ENCODE measurements at regions not wholly inside any gene's neighbourhood (a gene's known extent, or its start where the extent isn't known, plus 50 kb on each side); places are given as distances from the start of the nearest gene placed in this dataset.

DNA sequence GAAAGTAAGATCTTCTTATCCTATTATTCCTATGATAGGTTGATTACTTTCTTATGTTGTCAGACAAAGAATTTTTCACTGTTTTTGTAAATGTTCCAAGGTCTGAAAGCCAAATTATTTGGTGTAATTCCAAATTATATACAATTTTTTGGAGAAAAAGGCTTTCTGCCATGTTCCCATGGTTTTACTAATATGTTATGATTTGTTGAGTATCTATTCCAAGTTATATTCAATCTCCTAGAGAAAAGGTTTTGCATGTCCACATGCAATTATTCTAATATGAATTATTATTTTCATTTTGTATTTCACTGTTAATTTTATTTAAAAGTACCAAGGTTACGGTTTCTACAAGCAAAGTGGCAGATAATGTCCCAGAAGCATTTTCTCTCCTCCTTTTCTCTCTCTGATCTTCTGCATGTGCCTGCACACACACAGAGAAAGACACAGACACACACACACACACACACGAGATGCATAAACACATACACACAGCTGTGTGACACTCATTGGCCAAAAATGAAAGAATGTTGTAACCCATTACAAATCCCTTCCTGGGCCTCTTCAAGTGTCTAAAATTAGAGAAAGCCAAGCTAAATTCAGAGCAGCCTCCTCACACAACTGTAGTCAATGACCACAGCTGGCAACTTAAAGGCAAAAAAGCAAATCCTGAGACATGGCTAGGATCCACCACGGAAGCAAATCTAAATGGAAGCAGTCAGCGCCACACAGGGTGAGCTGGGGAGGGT lies 621.0 kb downstream of the EFNB2 start:
- intact Hi-C loops (cut with micrococcal nuclease; ENCODE audit: unreplicated experiment): no loop called here
- Histone ChIP-seq H3K79me2 (ENCODE audit: insufficient read depth, low read depth, low read length) (no peaks in the 10 kb centered on the region), H3K36me3 (ENCODE audit: insufficient read depth, low read length) (no peaks in the 10 kb centered on the region), H3K27ac (ENCODE audit: low read depth, low read length, poor library complexity, severe bottlenecking) (no peak overlapping the region), H3K4me1 (ENCODE audit: insufficient read depth, low read length, poor library complexity, severe bottlenecking) (no peaks in the 10 kb centered on the region), H3K4me3 (ENCODE audit: low read depth, low read length, poor library complexity, severe bottlenecking) (no peak overlapping the region), H3K9me2 (ENCODE audit: insufficient read depth, low read length) (no peaks in the 10 kb centered on the region), H2AFZ (ENCODE audit: low read length) (no peak overlapping the region), H4K20me1 (ENCODE audit: insufficient read depth, low read length) (no peaks in the 10 kb centered on the region), H3K9me3 (ENCODE audit: low read length) (no peaks in the 10 kb centered on the region), H3K4me2 (ENCODE audit: low read length) (no peak overlapping the region)
- TF ChIP-seq, protein P1, sequence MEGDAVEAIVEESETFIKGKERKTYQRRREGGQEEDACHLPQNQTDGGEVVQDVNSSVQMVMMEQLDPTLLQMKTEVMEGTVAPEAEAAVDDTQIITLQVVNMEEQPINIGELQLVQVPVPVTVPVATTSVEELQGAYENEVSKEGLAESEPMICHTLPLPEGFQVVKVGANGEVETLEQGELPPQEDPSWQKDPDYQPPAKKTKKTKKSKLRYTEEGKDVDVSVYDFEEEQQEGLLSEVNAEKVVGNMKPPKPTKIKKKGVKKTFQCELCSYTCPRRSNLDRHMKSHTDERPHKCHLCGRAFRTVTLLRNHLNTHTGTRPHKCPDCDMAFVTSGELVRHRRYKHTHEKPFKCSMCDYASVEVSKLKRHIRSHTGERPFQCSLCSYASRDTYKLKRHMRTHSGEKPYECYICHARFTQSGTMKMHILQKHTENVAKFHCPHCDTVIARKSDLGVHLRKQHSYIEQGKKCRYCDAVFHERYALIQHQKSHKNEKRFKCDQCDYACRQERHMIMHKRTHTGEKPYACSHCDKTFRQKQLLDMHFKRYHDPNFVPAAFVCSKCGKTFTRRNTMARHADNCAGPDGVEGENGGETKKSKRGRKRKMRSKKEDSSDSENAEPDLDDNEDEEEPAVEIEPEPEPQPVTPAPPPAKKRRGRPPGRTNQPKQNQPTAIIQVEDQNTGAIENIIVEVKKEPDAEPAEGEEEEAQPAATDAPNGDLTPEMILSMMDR (conservative IDR thresholded peaks at IDR 0.05; ENCODE audit: low read length): no peak
- no peak for TF ChIP-seq EZH2phosphoT487 (IDR thresholded peaks at IDR 0.05; ENCODE audit: borderline replicate concordance, low read depth, low read length)
- no TSS peak for BruUV-seq (replicated peaks)
- ChIA-PET POLR2A (no interaction called here), CTCF (ENCODE audit: unreplicated experiment) (no interaction called here)
- DNase-seq (ENCODE audit: low spot score): no peak

DNA sequence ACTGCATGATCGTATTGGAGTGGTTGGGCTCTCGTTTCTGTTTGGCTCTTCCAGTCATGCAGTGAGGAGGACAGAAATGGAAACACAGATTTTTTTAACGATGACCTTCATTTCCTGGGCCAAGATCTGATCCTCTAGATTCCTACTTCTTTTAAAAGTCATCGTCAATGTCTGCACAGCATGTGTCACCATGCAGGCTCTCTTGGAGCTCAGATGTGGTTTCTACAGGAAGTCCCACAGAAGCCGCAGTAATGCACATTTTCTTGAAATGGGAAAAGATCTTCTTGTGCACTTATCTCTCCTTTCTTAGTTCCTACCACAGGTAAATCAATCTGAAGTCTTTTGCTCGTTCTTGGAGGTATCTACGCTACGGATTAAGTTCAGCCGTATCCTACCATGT lies 626.9 kb downstream of the EFNB2 start:
- Histone ChIP-seq H3K79me2 (ENCODE audit: insufficient read depth, low read depth, low read length) (no peaks in the 10 kb centered on the region), H4K20me1 (ENCODE audit: insufficient read depth, low read length) (no peaks in the 10 kb centered on the region), H3K27ac (ENCODE audit: low read depth, low read length, poor library complexity, severe bottlenecking) (no peak overlapping the region), H2AFZ (ENCODE audit: low read length) (no peak overlapping the region), H3K9me3 (ENCODE audit: low read length) (no peaks in the 10 kb centered on the region), H3K36me3 (ENCODE audit: insufficient read depth, low read length) (no peaks in the 10 kb centered on the region), H3K4me3 (ENCODE audit: low read depth, low read length, poor library complexity, severe bottlenecking) (no peak overlapping the region), H3K9me2 (ENCODE audit: insufficient read depth, low read length) (no peaks in the 10 kb centered on the region), H3K4me2 (ENCODE audit: low read length) (no peak overlapping the region), H3K4me1 (ENCODE audit: insufficient read depth, low read length, poor library complexity, severe bottlenecking) (no peaks in the 10 kb centered on the region)
- ChIA-PET POLR2A (no interaction called here), CTCF (ENCODE audit: unreplicated experiment) (no interaction called here)
- no peak for TF ChIP-seq EZH2phosphoT487 (IDR thresholded peaks at IDR 0.05; ENCODE audit: borderline replicate concordance, low read depth, low read length)
- TF ChIP-seq, protein P1 (conservative IDR thresholded peaks at IDR 0.05; ENCODE audit: low read length): no peak
- no peak for DNase-seq (ENCODE audit: low spot score)
- intact Hi-C loops (cut with micrococcal nuclease; ENCODE audit: unreplicated experiment): no loop called here
- BruUV-seq (replicated peaks): no TSS peak

DNA sequence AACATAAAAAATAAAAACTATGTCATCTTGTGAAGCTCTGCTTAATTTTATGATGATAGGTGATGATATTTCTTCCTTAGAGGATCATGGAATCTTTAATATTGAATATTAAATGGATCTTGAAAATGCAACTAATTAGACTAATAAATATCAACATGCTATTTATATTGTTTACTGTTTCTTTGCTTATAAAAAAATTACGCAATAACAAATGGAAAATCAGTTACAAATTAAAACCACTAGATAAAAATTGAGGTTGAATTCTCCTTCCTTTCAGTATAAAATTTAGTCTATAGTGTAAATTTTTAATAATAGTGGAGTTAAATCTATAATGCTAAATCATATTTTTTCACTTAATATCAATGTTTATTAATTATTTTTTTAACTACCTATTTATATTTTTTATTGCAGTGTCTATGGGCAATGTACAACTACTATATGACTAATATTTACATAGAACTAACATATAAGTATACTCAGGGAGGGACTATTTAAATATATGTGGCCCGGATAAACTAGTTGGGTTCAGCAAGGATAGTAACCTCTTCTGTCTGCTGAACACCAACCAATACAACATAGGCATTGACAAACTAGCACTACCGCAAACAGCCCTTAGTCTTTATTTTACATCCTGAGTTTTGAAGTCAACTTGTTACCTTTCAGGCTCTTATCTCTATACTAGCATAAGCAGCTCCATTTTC lies 628.0 kb downstream of the EFNB2 start:
- Histone ChIP-seq H3K9me3 (ENCODE audit: low read length) (no peaks in the 10 kb centered on the region), H3K9me2 (ENCODE audit: insufficient read depth, low read length) (no peaks in the 10 kb centered on the region), H2AFZ (ENCODE audit: low read length) (no peak overlapping the region), H3K79me2 (ENCODE audit: insufficient read depth, low read depth, low read length) (no peaks in the 10 kb centered on the region), H3K36me3 (ENCODE audit: insufficient read depth, low read length) (no peaks in the 10 kb centered on the region), H4K20me1 (ENCODE audit: insufficient read depth, low read length) (no peaks in the 10 kb centered on the region), H3K4me3 (ENCODE audit: low read depth, low read length, poor library complexity, severe bottlenecking) (no peak overlapping the region), H3K27ac (ENCODE audit: low read depth, low read length, poor library complexity, severe bottlenecking) (no peak overlapping the region), H3K4me1 (ENCODE audit: insufficient read depth, low read length, poor library complexity, severe bottlenecking) (no peaks in the 10 kb centered on the region), H3K4me2 (ENCODE audit: low read length) (no peak overlapping the region)
- intact Hi-C loops (cut with micrococcal nuclease; ENCODE audit: unreplicated experiment): no loop called here
- CTCF ChIA-PET (ENCODE audit: unreplicated experiment): no interaction called here
- TF ChIP-seq, protein P1 (conservative IDR thresholded peaks at IDR 0.05; ENCODE audit: low read length): no peak
- TF ChIP-seq EZH2phosphoT487 (IDR thresholded peaks at IDR 0.05; ENCODE audit: borderline replicate concordance, low read depth, low read length): no peak
- POLR2A ChIA-PET: no interaction called here
- DNase-seq (ENCODE audit: low spot score): no peak
- BruUV-seq (replicated peaks): no TSS peak

Data from OCI-LY7 (cell line).